ENCODE measurements at regions not wholly inside any gene's neighbourhood (a gene's known extent, or its start where the extent isn't known, plus 50 kb on each side); places are given as distances from the start of the nearest gene placed in this dataset.

GRCh38 chr13:67964091-67964490 lies 734.0 kb upstream of the PCDH9 start (continued):
- no peak for TF ChIP-seq CTCF (IDR thresholded peaks at IDR 0.05; ENCODE audit: low read depth, low read length, missing input control)

GRCh38 chr13:67961331-67961730 lies 731.2 kb upstream of the PCDH9 start:
- Histone ChIP-seq H3K27me3 (ENCODE audit: control insufficient read depth in 4 of 4, insufficient read depth in 4 of 4, low read length in 3 of 4) (no peaks in the 10 kb centered on the region), H3K4me3 (ENCODE audit: low read depth in 1 of 3, low read length in 3 of 3) (no peak overlapping the region), H3K9me3 (ENCODE audit: control insufficient read depth in 4 of 4, low read length in 3 of 4) (no peaks in the 10 kb centered on the region), H3K36me3 (ENCODE audit: control insufficient read depth in 4 of 4, insufficient read depth in 3 of 4, low read depth in 1 of 4, low read length in 3 of 4) (no peaks in the 10 kb centered on the region), H3K4me1 (ENCODE audit: control insufficient read depth in 4 of 4, insufficient read depth in 4 of 4, low read length in 3 of 4) (no peaks in the 10 kb centered on the region), H3K27ac (ENCODE audit: low read depth in 1 of 2, low read length in 2 of 2) (no peak overlapping the region), H3K9ac (ENCODE audit: low read depth in 1 of 2, low read length in 2 of 2) (no peak overlapping the region)
- TF ChIP-seq TAF1 (conservative IDR thresholded peaks at IDR 0.05) (no peak), EGR1 (IDR thresholded peaks at IDR 0.05; ENCODE audit: low read depth in 2 of 2) (no peak), SP1 (IDR thresholded peaks at IDR 0.05) (no peak), ZBTB33 (IDR thresholded peaks at IDR 0.05) (no peak), HNF4G (IDR thresholded peaks at IDR 0.05) (no peak), MAX (IDR thresholded peaks at IDR 0.05) (no peak), FOXA1 (IDR thresholded peaks at IDR 0.05) (no peak), RAD21 (IDR thresholded peaks at IDR 0.05) (no peak), FOXA2 (IDR thresholded peaks at IDR 0.05) (no peak), JUND (IDR thresholded peaks at IDR 0.05) (no peak), YY1 (IDR thresholded peaks at IDR 0.05) (no peak), NR2F2 (IDR thresholded peaks at IDR 0.05) (no peak)
- no peak for DNase-seq (ENCODE audit: low spot score)
- WGBS: 70% methylated on average over 2 of the region's 2 CpGs

- TF ChIP-seq RAD21 (IDR thresholded peaks at IDR 0.05) (no peak), HNF4A (conservative IDR thresholded peaks at IDR 0.05) (peak in 1 of 2 donors; percentile 57), MAX (IDR thresholded peaks at IDR 0.05) (no peak), GABPA (IDR thresholded peaks at IDR 0.05 in 1 of 2, conservative IDR thresholded peaks at IDR 0.05 in 1 of 2) (no peak), SP1 (IDR thresholded peaks at IDR 0.05) (no peak)
Measured at GRCh38 chr13:67951431-67951830, 721.3 kb upstream of the PCDH9 start.

More at GRCh38 chr13:67951431-67951830, 721.3 kb upstream of the PCDH9 start:
- H3K27me3 ChIP-seq (ENCODE audit: control insufficient read depth in 4 of 4, insufficient read depth in 4 of 4, low read length in 3 of 4): no peaks in the 10 kb centered on the region
- H3K9me3 ChIP-seq (ENCODE audit: control insufficient read depth in 4 of 4, low read length in 3 of 4): no peaks in the 10 kb centered on the region
- peaks cover 0 to 2% (median 0%) of the 10 kb centered on the region in 4 donors for H3K4me1 ChIP-seq (ENCODE audit: control insufficient read depth in 4 of 4, insufficient read depth in 4 of 4, low read length in 3 of 4)
- H3K36me3 ChIP-seq (ENCODE audit: control insufficient read depth in 4 of 4, insufficient read depth in 3 of 4, low read depth in 1 of 4, low read length in 3 of 4): no peaks in the 10 kb centered on the region
- H3K27ac ChIP-seq (ENCODE audit: low read depth in 1 of 2, low read length in 2 of 2): no peak overlapping the region
- DNase-seq (ENCODE audit: low spot score): no peak
- WGBS: 47% methylated on average over 2 of the region's 2 CpGs
- no peak overlapping the region for H3K9ac ChIP-seq (ENCODE audit: low read depth in 1 of 2, low read length in 2 of 2)
- no peak overlapping the region for H3K4me3 ChIP-seq (ENCODE audit: low read depth in 1 of 3, low read length in 3 of 3)
